ENCODE measurements at regions not wholly inside any gene's neighbourhood (a gene's known extent, or its start where the extent isn't known, plus 50 kb on each side); places are given as distances from the start of the nearest gene placed in this dataset.

DNA sequence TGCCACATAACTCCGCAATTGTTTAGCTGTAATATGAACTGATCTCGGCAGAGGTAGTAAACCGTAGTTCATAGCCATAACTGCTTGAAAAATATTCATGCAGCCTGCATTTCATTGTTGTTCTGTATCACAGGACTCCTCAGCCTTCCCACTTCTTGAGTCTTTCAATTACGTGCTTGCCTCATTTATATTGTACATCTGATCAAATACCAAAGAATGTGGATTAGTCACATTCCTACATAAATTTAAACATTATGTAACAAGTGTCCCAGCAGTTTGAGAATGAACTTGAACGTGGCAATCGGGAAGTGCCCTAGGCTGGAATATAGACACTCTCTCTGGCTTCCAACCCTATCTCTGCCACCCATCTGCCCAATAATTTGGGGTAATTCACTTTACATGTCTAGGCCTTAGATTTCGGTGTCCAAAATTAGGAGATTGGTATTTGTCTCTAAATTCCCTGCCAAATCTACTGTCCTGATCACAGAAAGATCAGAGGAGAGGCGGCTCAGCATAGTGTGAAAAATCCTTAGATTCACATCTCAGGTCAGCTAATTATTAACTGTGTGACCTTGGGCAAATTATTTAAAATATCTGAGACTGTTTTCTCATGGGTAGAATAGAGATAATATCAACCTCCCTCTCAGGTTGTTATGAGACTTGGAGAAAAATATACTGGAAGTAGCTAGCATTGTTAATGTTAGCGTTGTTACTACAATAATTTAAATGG is 215.1 kb upstream of the RFX3 start:
- no peak for TF ChIP-seq ZNF17 (CRISPR knock-in tag; IDR thresholded peaks at IDR 0.05)
- TF ChIP-seq ZSCAN30 (CRISPR knock-in tag; IDR thresholded peaks at IDR 0.05), result no peak
- Histone ChIP-seq H3K4me1 (ENCODE audit: insufficient read depth, low read length) (no peaks in the 10 kb centered on the region), H3K27me3 (ENCODE audit: control insufficient read depth in 1 of 2, insufficient read depth in 2 of 2, low read length in 2 of 2) (no peaks in the 10 kb centered on the region), H3K4me2 (ENCODE audit: low read depth, low read length) (no peak overlapping the region), H3K36me3 (replicated peaks in 1 of 2; ENCODE audit: control insufficient read depth in 1 of 2, insufficient read depth in 2 of 2, low read length in 2 of 2) (no peaks in the 10 kb centered on the region), H2AFZ (ENCODE audit: low read length) (no peak overlapping the region), H3K79me2 (ENCODE audit: insufficient read depth, low read length) (no peaks in the 10 kb centered on the region), H3K9me3 (ENCODE audit: low read length) (no peaks in the 10 kb centered on the region), H3K9ac (ENCODE audit: insufficient read depth, low read depth, low read length) (no peak overlapping the region), H3K4me3 (replicated peaks in 1 of 3; ENCODE audit: insufficient read depth in 1 of 3, low read depth in 2 of 3, low read length in 3 of 3) (no peak overlapping the region), H3K27ac (ENCODE audit: extremely low read length, insufficient read depth, low read length) (no peak overlapping the region), H4K20me1 (ENCODE audit: insufficient read depth, low read length) (no peaks in the 10 kb centered on the region)
- intact Hi-C loops (cut with micrococcal nuclease; ENCODE audit: unreplicated experiment), result no loop called here
- WGBS (ENCODE audit: low lambda C conversion rate), result 24% methylated on average over 9 of the region's 9 CpGs
- BruUV-seq (replicated peaks), result no TSS peak
- ATAC-seq (no peak), FAIRE-seq (no peak), DNase-seq (ENCODE audit: low spot score) (no peak)
- ChIA-PET CTCF (ENCODE audit: low intra/inter-chr PET ratio, low total read pairs) (no interaction called here), POLR2A (no interaction called here)
- in situ Hi-C loops (cut with HindIII; ENCODE audit: extremely low pct_ligation_motif_present, low pct_unique_long_range_greater_than_20kb), result no loop called here

DNA sequence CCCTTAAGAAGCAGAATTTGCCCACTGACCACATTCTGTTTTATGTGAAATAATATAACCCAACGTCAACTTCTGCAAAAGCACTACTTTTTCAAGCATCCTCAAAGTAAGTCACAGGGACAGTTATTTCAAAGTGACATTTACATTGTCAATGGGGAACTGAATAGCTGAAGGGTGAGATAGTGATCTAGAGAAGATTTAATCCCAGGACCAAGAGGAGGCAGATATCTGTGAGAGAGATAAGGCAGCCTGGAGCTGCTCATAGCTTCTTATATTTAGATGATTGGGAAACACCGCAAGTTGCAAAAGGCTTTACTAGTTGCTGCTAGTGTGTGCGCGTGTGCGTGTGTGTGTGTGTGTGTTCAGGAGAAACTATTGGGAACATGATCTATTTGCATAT is 210.4 kb upstream of the RFX3 start:
- POLR2A ChIA-PET, result no interaction called here
- H3K27ac ChIP-seq (ENCODE audit: extremely low read length, insufficient read depth, low read length), result no peak overlapping the region
- H3K79me2 ChIP-seq (ENCODE audit: insufficient read depth, low read length), result no peaks in the 10 kb centered on the region

More for the DNA sequence above, 210.4 kb upstream of the RFX3 start:
- ATAC-seq, result no peak
- Histone ChIP-seq H3K9me3 (ENCODE audit: low read length) (no peaks in the 10 kb centered on the region), H3K4me1 (ENCODE audit: insufficient read depth, low read length) (no peaks in the 10 kb centered on the region), H3K4me3 (replicated peaks in 1 of 3; ENCODE audit: insufficient read depth in 1 of 3, low read depth in 2 of 3, low read length in 3 of 3) (no peak overlapping the region), H3K9ac (ENCODE audit: insufficient read depth, low read depth, low read length) (no peak overlapping the region), H2AFZ (ENCODE audit: low read length) (no peak overlapping the region), H3K36me3 (replicated peaks in 1 of 2; ENCODE audit: control insufficient read depth in 1 of 2, insufficient read depth in 2 of 2, low read length in 2 of 2) (no peaks in the 10 kb centered on the region), H3K4me2 (ENCODE audit: low read depth, low read length) (no peak overlapping the region), H4K20me1 (ENCODE audit: insufficient read depth, low read length) (no peaks in the 10 kb centered on the region), H3K27me3 (ENCODE audit: control insufficient read depth in 1 of 2, insufficient read depth in 2 of 2, low read length in 2 of 2) (no peaks in the 10 kb centered on the region)
- in situ Hi-C loops (cut with HindIII; ENCODE audit: extremely low pct_ligation_motif_present, low pct_unique_long_range_greater_than_20kb), result loop anchor here (10.0 kb wide), 1 partner anchor 599 kb away; no protein-coding TSS in a partner anchor
- no peak for FAIRE-seq
- no peak for TF ChIP-seq NFYC (CRISPR knock-in tag; IDR thresholded peaks at IDR 0.05)
- no peak for TF ChIP-seq FOXK1 (CRISPR knock-in tag; IDR thresholded peaks at IDR 0.05; ENCODE audit: borderline replicate concordance, low read depth)
- TF ChIP-seq ZNF792 (CRISPR knock-in tag; IDR thresholded peaks at IDR 0.05), result no peak
- TF ChIP-seq MAZ (IDR thresholded peaks at IDR 0.05; ENCODE audit: borderline replicate concordance, low read depth, low read length), result no peak
- TF ChIP-seq MAZ (CRISPR knock-in tag; IDR thresholded peaks at IDR 0.05; ENCODE audit: low read depth), result no peak
- no peak for DNase-seq (ENCODE audit: low spot score)
- WGBS (ENCODE audit: low lambda C conversion rate), result 33% methylated on average over 5 of the region's 5 CpGs
- no TSS peak for BruUV-seq (replicated peaks)
- CTCF ChIA-PET (ENCODE audit: low intra/inter-chr PET ratio, low total read pairs), result no interaction called here
- intact Hi-C loops (cut with micrococcal nuclease; ENCODE audit: unreplicated experiment), result loop anchor here (10.0 kb wide), 1 partner anchor 269 kb away; no protein-coding TSS in a partner anchor

All from HepG2 (cell line).